ENCODE measurements at regions not wholly inside any gene's neighbourhood (a gene's known extent, or its start where the extent isn't known, plus 50 kb on each side); places are given as distances from the start of the nearest gene placed in this dataset.

DNA sequence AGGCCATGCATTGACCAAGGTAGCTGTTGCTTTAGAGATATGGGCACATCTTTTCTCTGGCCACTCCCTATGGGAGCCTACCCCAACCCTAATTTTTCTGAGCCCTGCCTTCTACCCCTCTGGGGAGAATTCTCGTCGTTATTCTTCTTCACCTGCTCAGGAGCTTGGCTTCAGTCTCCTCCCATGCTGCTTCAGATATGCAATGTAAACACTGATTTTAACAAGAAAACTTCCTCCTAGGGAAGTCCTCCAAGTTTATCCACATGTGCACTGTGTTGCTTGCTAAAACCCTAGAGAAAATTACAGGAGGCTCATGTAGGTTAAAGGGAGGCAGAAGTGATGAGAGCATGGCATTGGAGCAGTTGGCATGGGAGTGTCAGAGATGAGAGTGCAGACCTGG, 445.2 kb upstream of the MDFIC2 start:
- 63 to 92% methylated on average over 2 of the region's 2 CpGs for WGBS, 2 donors
- Histone ChIP-seq H3K9me3 (ENCODE audit: control insufficient read depth in 4 of 4, insufficient read depth in 3 of 4, low read length in 3 of 4) (no peaks in the 10 kb centered on the region), H3K4me3 (no peak overlapping the region), H3K27me3 (ENCODE audit: control insufficient read depth in 3 of 3, insufficient read depth in 3 of 3, low read length in 2 of 3) (no peaks in the 10 kb centered on the region), H3K9ac (ENCODE audit: insufficient read depth in 1 of 2, low read length in 2 of 2) (no peak overlapping the region), H3K27ac (ENCODE audit: low read depth in 1 of 2, low read length in 1 of 2) (no peak overlapping the region), H3K36me3 (ENCODE audit: control insufficient read depth in 4 of 4, insufficient read depth in 4 of 4, low read length in 4 of 4) (no peaks in the 10 kb centered on the region), H3K4me1 (ENCODE audit: control insufficient read depth in 5 of 5, insufficient read depth in 5 of 5, low read length in 5 of 5) (no peaks in the 10 kb centered on the region)
- no peak for DNase-seq
- TF ChIP-seq, protein P1, sequence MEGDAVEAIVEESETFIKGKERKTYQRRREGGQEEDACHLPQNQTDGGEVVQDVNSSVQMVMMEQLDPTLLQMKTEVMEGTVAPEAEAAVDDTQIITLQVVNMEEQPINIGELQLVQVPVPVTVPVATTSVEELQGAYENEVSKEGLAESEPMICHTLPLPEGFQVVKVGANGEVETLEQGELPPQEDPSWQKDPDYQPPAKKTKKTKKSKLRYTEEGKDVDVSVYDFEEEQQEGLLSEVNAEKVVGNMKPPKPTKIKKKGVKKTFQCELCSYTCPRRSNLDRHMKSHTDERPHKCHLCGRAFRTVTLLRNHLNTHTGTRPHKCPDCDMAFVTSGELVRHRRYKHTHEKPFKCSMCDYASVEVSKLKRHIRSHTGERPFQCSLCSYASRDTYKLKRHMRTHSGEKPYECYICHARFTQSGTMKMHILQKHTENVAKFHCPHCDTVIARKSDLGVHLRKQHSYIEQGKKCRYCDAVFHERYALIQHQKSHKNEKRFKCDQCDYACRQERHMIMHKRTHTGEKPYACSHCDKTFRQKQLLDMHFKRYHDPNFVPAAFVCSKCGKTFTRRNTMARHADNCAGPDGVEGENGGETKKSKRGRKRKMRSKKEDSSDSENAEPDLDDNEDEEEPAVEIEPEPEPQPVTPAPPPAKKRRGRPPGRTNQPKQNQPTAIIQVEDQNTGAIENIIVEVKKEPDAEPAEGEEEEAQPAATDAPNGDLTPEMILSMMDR (IDR thresholded peaks at IDR 0.05; ENCODE audit: control extremely low read depth, extremely low read depth): no peak
- ATAC-seq (ENCODE audit: insufficient read depth, low FRiP score): no peak

DNA sequence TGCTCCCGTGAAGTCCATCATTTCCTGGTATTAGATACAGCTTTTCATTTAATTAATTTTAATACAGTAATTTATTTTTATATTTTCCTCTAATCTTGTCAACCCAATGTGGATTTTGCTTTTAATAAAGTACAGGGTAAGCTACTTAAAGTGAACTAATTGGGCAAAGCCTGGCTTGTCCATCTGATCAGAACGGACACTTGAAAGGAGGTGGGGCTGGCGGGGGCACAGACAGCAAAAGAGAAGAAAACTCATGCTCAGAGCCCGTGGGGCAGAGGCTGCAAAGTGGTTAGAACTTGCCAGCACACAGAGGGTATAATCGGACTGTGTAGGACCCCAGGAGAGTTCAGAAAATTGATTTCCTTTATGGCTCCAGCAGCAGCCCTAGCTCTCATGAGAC, 443.1 kb upstream of the MDFIC2 start:
- no peak for ATAC-seq (ENCODE audit: insufficient read depth, low FRiP score)
- Histone ChIP-seq H3K27me3 (ENCODE audit: control insufficient read depth in 3 of 3, insufficient read depth in 3 of 3, low read length in 2 of 3) (no peaks in the 10 kb centered on the region), H3K27ac (ENCODE audit: low read depth in 1 of 2, low read length in 1 of 2) (no peak overlapping the region), H3K36me3 (ENCODE audit: control insufficient read depth in 4 of 4, insufficient read depth in 4 of 4, low read length in 4 of 4) (no peaks in the 10 kb centered on the region), H3K4me1 (ENCODE audit: control insufficient read depth in 5 of 5, insufficient read depth in 5 of 5, low read length in 5 of 5) (no peaks in the 10 kb centered on the region), H3K9ac (ENCODE audit: insufficient read depth in 1 of 2, low read length in 2 of 2) (no peak overlapping the region), H3K9me3 (ENCODE audit: control insufficient read depth in 4 of 4, insufficient read depth in 3 of 4, low read length in 3 of 4) (no peaks in the 10 kb centered on the region), H3K4me3 (no peak overlapping the region)
- no peak for DNase-seq
- WGBS, 2 donors: 87 to 88% methylated on average over 5 of the region's 5 CpGs
- TF ChIP-seq, protein P1 (IDR thresholded peaks at IDR 0.05; ENCODE audit: control extremely low read depth, extremely low read depth): no peak

DNA sequence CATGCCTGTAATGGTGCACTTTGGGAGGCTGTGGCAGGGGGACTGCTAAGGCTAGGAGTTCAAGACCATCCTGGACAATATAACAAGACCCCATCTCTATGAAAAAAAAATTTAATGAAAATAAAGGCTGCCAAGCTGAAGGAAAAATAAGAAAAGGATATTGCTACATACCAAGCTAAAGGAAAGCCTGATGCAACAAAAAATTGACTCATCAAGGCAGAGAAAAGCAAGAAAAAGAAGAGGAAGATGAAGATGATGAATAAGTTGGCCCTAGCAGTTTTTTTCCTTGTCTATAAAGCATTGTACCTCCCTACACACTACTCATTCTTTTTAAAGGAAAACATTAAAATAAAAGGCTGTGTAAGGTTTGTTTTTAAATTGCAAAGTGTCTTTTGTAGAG, 441.9 kb upstream of the MDFIC2 start:
- Histone ChIP-seq H3K4me3 (no peak overlapping the region), H3K36me3 (ENCODE audit: control insufficient read depth in 4 of 4, insufficient read depth in 4 of 4, low read length in 4 of 4) (no peaks in the 10 kb centered on the region), H3K9me3 (ENCODE audit: control insufficient read depth in 4 of 4, insufficient read depth in 3 of 4, low read length in 3 of 4) (no peaks in the 10 kb centered on the region), H3K27me3 (ENCODE audit: control insufficient read depth in 3 of 3, insufficient read depth in 3 of 3, low read length in 2 of 3) (no peaks in the 10 kb centered on the region), H3K27ac (ENCODE audit: low read depth in 1 of 2, low read length in 1 of 2) (no peak overlapping the region), H3K4me1 (ENCODE audit: control insufficient read depth in 5 of 5, insufficient read depth in 5 of 5, low read length in 5 of 5) (no peaks in the 10 kb centered on the region), H3K9ac (ENCODE audit: insufficient read depth in 1 of 2, low read length in 2 of 2) (no peak overlapping the region)
- DNase-seq: no peak
- ATAC-seq (ENCODE audit: insufficient read depth, low FRiP score): no peak
- TF ChIP-seq, protein P1 (IDR thresholded peaks at IDR 0.05; ENCODE audit: control extremely low read depth, extremely low read depth): no peak

DNA sequence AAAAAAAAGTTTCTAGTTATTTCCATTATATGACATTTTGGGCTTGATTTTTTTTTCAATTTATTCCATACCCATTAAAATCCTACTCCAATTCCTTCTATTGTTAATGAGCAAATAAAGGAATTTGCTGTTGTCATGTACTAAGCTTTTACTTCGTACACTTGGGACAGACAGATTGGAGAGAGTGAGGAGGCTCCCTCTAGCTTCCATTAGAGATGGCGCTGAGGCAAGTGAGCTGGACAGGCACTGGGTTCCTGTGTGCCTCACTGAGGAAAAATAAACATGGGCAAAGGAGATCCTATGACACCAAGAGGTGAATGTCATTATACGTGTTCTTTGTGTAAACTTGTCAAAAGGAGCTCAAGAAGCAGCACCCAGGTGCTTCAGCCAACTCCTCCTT, 441.1 kb upstream of the MDFIC2 start:
- Histone ChIP-seq H3K4me3 (no peak overlapping the region), H3K27me3 (ENCODE audit: control insufficient read depth in 3 of 3, insufficient read depth in 3 of 3, low read length in 2 of 3) (no peaks in the 10 kb centered on the region), H3K36me3 (ENCODE audit: control insufficient read depth in 4 of 4, insufficient read depth in 4 of 4, low read length in 4 of 4) (no peaks in the 10 kb centered on the region), H3K4me1 (ENCODE audit: control insufficient read depth in 5 of 5, insufficient read depth in 5 of 5, low read length in 5 of 5) (peaks cover 0 to 2% (median 0%) of the 10 kb centered on the region in 5 donors), H3K9ac (ENCODE audit: insufficient read depth in 1 of 2, low read length in 2 of 2) (no peak overlapping the region), H3K9me3 (ENCODE audit: control insufficient read depth in 4 of 4, insufficient read depth in 3 of 4, low read length in 3 of 4) (no peaks in the 10 kb centered on the region), H3K27ac (ENCODE audit: low read depth in 1 of 2, low read length in 1 of 2) (no peak overlapping the region)
- 76 to 81% methylated on average over 3 of the region's 3 CpGs for WGBS, 2 donors
- ATAC-seq (ENCODE audit: insufficient read depth, low FRiP score) (no peak), DNase-seq (no peak)
- TF ChIP-seq, protein P1 (IDR thresholded peaks at IDR 0.05; ENCODE audit: control extremely low read depth, extremely low read depth): no peak

Data from lung (tissue), 11 donors.